GM18951 (cell line): ENCODE measurements at regions not wholly inside any gene's neighbourhood (a gene's known extent, or its start where the extent isn't known, plus 50 kb on each side); places are given as distances from the start of the nearest gene placed in this dataset.

ENCODE experiments used
- POLR2A ChIP-seq: IDR thresholded peaks from 4 replicates; pipeline ENCODE4 v1.6.1; 2011; ENCODE audit warnings: mild to moderate bottlenecking; ENCODE audit not compliant: insufficient read length, insufficient read depth; ENCODE audit errors: extremely low read depth
- in situ Hi-C: fragments of 300-500 bp; cut with MboI; formaldehyde crosslinking; loops from one replicate; pipeline ENCODE4 v1.12.0; 2022; ENCODE audit warnings: low sequenced_read_pairs, mixed read lengths, inconsistent platforms; ENCODE audit not compliant: unreplicated experiment

DNA sequence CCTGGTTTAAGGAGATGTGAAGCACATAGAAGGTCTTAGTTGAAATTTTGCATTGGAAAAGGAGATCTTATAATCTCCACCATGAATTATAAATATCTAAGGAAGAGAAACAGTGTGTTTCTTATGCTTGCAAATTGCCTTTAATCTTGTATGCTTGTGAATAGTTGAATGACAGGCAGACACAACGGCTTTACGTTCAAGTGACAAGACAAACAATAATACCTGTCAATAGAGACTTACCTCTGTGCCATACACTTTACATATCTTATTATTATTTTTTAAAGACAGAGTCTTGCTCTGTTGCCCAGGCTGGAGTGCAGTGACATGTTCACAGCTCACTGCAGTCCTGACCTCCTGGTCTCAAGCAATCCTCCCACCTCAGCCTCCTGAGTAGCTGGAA, 113.7 kb downstream of the QPCT start:
- TF ChIP-seq POLR2A: no peak
- in situ Hi-C loops: no loop called here

DNA sequence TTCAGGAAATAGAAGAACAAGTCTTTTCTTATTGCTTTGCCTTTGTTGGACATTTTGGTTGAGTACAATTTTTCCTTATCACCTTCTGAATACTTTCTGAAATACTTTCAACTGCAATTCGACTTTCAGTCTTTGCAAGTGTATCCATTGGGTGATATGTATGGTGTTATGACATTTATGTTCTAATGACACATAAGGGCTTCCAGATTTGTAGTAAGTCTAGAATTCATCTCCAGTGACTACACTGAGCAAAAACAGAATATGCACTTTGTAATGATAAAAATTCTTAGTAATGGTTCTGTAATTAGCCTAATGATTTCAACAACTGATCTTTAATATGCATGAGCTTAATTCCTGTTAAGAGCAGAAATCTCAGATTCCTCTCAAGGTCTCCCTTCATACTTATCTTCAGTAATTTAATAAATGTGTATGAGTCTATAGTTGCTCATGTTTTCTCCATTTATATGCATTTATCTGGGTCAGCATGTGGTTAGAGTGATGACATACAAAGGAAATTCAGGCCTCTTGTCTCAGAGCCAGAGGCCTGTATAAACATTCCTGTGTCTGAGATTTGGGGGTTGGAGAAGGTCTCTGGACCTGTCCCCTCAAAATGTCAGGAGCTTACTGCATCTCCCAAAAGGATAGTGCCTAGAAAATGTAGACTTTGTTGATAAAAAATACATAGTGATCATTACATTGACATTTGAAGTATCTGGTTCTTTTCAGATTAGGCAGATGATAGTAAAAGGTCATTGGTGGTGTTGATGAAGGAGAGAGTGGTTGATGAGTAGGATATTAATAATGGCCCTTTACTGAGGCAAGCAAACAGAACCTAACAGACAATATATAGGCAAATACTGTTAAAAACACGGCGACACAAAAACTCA, 114.9 kb downstream of the QPCT start:
- in situ Hi-C loops: no loop called here
- TF ChIP-seq POLR2A: no peak

DNA sequence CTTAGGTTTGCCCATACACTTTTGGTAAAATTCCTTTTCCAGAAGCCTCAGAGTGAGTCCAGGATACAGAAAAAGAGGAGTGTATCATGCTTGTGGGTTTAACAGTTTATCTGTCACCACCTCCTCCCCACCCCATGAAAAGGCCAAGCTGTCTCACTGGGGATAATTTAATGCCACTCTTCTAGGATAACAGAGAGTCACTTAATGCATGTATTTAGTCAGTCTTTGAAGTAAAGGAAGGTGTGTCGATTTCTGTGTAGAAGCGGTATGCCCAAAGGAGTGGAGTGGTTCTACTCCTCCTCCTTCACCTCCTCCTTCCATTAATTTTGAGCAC, 116.4 kb downstream of the QPCT start:
- in situ Hi-C loops: no loop called here
- TF ChIP-seq POLR2A: no peak

DNA sequence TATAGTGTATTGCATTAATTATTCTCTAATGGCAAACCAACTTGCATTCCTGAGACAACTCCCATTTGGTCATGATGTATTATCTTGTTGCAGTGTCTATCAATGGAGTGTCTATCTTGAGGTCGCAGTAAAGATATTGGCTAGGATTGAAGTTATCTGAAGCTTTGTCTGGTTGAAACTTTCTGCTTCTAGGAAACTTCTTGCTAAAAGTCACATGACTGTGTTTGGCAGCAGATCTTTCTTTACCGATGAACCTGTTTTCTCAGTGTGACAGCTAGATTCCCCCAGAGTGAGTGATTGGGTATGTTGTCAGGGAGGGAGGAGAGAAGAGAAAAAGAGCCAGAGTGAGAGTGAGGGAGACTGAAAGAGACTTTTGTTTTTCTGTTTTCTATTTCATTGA, 119.6 kb downstream of the QPCT start:
- in situ Hi-C loops: no loop called here
- TF ChIP-seq POLR2A: no peak

DNA sequence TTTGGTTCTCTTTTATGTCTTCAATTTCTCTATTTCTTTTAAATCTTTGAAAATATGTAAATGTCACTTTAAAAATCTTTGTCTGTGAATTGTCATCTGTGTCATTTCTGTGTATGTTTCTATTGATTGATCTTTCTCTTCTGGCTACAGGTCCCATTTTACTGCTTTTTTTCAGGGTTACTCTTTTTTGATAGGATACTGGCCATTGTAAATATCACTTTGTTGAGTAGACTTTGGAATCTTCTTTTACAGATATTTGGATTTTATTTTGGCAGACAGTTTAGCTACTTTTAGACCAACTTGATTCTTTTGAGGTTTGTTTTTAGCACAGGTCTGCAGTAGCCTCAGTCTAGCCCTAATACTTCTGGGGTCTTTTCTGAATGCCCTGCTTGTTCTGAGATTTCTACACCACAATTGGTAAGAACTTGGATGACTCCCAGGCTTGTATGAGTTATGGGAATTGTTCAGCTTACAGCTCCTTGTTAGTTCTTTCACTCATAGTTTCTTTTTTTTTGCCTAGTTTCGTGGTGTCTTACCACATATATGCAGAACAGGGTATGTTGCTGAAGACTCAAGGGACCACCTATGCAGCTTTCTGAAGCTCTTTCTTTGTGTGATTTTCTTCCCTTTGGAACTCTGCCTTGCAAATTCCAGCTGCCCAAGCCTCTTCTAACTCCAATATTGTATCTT, 122.2 kb downstream of the QPCT start:
- in situ Hi-C loops: no loop called here
- TF ChIP-seq POLR2A: no peak

DNA sequence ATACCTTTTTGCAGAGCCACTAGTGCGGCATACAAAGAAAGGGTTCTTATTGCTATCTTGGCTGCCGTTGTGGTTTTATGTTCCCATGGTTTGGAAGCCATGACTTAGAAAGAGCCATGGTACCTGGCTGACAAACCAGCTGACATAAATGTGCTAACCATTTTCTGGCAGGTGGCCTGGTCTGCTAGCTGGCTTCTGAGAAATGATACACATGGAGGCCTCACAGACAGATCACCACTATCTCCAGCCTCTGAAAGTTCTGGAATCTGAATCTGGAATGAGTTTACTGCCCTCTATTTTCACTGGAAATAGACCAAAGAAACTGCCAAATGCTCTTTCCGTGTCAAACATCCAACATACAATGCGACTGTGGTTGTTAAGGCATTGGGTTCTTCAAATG, 123.7 kb downstream of the QPCT start:
- in situ Hi-C loops: no loop called here
- no peak for TF ChIP-seq POLR2A

DNA sequence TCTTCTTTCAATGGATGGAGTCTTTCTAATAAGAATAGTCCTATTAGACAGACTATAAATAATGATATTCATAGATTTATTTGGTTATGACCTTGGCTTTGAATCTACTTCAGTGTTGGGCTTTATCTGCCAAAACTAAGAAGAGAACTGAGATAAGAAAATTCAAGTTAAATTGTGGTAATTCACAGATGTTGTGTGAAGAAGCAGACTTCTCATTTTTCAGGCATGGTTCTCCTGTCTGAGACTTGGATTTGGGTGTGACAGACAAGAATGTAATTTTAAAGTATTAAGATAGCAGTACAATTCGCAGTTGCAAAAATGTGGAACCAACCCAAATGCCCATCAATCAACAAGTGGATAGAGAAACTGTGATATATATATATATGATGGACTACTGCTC, 124.7 kb downstream of the QPCT start:
- in situ Hi-C loops: no loop called here
- no peak for TF ChIP-seq POLR2A

DNA sequence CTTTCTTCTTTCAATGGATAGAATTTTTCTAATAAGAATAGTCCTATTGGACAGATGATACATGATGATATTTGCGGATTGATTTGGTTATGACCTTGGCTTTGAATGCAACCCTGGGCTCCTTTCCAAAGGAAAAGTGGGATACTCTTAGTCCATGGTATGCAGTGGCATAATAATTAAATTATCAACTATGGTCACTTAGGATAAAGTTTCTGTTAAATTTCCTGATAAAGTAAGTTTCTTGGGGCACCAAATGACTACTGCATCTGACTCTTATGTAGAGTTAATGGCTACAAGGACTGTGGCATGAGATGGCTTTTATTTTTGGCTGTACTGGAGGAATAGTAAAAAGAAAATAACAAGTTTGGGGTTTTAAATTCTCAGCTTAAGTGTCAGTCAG, 126.7 kb downstream of the QPCT start:
- in situ Hi-C loops: no loop called here
- no peak for TF ChIP-seq POLR2A

DNA sequence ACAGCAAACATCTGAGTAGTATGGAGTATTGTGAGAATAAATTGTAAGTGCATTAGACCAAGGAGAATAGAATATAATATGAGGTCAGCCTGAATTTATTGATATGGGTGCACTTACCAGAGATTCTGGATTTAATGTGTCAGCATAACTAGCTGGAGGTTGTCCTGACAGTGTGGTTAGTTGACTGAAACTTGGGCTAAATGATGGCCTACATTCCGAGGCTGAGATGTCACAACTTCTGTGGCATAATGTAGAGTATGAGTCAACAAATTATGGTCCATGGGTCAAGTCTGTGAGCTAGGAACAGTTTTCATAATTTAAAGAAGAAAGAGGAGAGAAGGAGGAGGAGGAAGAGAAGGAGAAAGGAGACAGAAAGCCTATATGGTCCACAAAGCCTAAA, 127.6 kb downstream of the QPCT start:
- in situ Hi-C loops: no loop called here
- TF ChIP-seq POLR2A: no peak

DNA sequence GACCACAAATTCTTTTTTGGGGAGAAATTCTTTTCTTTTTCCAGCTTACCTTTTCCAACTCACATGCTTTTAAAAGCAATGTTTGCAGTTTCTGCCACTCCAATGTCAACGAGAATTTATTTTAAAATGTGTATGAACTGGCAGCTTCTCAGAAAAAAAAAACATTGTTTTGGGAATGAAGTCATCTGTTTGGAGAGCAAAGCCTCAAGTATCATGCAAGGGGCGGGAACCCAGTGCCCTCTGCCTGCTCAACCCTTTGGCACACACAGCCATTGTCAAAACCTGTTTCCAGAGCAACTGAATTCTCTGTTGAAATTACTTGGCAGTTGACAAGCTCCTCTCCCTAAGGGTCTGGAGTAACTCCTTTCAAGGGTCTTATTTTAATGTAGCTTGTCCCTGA, 128.5 kb downstream of the QPCT start:
- no peak for TF ChIP-seq POLR2A
- in situ Hi-C loops: no loop called here

DNA sequence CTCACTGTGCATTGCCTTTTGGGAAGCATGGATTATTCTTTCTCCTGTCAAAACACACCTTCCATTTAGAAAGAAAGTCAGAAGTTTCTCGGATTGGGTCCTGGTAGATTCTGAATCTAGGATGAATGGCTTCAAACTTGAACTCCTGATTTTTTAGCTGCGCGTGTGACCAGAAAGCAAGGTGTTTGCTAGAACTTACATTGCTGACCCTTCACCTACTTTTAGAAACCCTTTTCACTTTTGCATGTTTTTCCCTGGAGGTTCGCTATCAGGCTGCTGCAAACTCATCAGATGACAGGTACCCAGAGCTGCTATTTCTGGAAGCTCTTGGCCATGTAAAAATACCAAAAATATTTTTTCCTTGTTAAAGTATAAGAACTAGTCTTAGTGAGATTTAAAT, 132.0 kb downstream of the QPCT start:
- in situ Hi-C loops: no loop called here
- TF ChIP-seq POLR2A: no peak

DNA sequence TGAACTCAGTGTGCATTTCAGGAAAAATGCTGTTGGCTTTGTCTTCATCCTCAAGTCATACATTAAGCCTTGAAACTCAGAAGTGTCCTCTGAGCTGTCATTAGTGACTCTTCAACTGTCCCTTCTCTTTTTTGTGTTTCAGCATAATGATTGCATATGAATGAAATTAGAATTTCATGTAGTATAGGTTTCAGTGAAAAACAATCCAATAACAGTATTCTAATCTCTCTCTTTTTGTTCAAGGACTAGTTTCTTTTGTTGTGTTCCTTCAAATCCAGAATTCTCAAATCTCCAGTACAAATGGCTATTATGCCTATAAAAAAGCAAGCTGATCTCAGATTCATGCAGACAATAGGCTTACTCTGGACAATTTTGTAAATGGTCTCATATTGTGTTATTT, 133.5 kb downstream of the QPCT start:
- in situ Hi-C loops: no loop called here

DNA sequence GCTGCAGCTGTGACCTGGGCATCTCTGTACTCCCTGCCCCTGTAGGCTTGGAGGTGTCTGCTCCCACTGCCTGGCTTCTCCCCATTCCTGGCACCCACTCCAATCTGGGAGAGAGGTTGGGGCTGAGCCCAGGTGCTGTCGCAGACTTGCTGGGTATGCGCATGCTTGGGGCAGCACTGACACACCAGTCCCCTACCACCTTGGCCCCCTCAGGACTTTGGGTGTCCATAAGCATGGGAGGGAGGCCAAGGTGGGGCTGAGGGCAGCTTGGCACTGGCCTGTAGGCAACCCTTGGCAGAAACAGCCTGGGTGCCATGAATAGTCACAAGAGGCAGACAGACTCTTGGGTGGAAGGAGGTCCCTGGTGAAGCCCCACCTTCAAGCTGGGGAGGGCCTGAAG, 136.8 kb downstream of the QPCT start:
- no peak for TF ChIP-seq POLR2A
- in situ Hi-C loops: no loop called here

More for the DNA sequence above, 133.5 kb downstream of the QPCT start:
- no peak for TF ChIP-seq POLR2A

DNA sequence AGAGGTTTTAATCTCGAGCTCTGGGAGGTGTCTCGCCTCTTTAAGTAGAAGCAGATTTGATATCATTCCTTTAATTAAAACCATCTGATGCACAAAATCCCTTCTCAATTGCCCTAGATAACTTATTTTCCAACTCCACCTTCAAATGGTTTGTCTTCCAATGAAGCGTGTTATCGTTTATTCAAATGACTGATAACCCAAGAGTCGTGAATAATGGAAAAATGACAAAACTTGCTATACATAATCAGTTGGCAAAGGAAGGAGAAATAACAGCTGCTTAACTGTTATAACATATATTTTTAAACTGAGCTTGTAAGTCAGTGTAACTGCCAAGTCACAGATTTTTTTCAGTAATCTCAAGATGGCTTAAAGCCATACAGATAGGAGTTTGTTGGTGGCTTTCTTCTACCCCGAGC, 144.6 kb downstream of the QPCT start:
- TF ChIP-seq POLR2A: no peak
- in situ Hi-C loops: no loop called here
